MM.1S (cell line): ENCODE measurements at regions not wholly inside any gene's neighbourhood (a gene's known extent, or its start where the extent isn't known, plus 50 kb on each side); places are given as distances from the start of the nearest gene placed in this dataset.

ENCODE experiments used
- DNase-seq: peaks from one replicate; pipeline ENCODE4 v3.0.0-alpha.2; 2015
- H2AFZ ChIP-seq: fragments of 300-600 bp; sonication (generic); 2 replicates; pipeline ENCODE4 v1.6.0; 2016; ENCODE audit warnings: antibody characterized with exemption, low read length
- H3F3A ChIP-seq: fragments of 300-600 bp; sonication (generic); 2 replicates; pipeline ENCODE4 v1.6.1; 2016; ENCODE audit warnings: mild to moderate bottlenecking, antibody characterized with exemption, low read length, moderate library complexity, mixed read lengths; ENCODE audit not compliant: insufficient read depth
- H3K27ac ChIP-seq: fragments of 300-600 bp; sonication (generic); 2 replicates; pipeline ENCODE4 v1.5.1; 2016; ENCODE audit warnings: mild to moderate bottlenecking, low read length
- H3K27me3 ChIP-seq: fragments of 300-600 bp; sonication (generic); replicated peaks from 2 replicates; pipeline ENCODE4 v1.6.0; 2016; ENCODE audit warnings: low read length; ENCODE audit not compliant: insufficient read depth
- H3K36me3 ChIP-seq: fragments of 300-600 bp; sonication (generic); replicated peaks from 2 replicates; pipeline ENCODE4 v1.6.1; 2016; ENCODE audit warnings: mild to moderate bottlenecking, low read length, mixed read lengths; ENCODE audit not compliant: insufficient read depth
- H3K4me1 ChIP-seq: fragments of 300-600 bp; sonication (generic); 2 replicates; pipeline ENCODE4 v1.6.1; 2016; ENCODE audit warnings: low read length, mixed read lengths
- H3K4me2 ChIP-seq: fragments of 300-600 bp; sonication (generic); 2 replicates; pipeline ENCODE4 v1.6.0; 2016; ENCODE audit warnings: low read depth, low read length
- H3K4me3 ChIP-seq: fragments of 300-600 bp; sonication (generic); 2 replicates; pipeline ENCODE4 v1.5.1; 2016; ENCODE audit warnings: low read length, mixed read lengths
- H3K79me2 ChIP-seq: fragments of 300-600 bp; sonication (generic); 2 replicates; pipeline ENCODE4 v1.6.1; 2016; ENCODE audit warnings: mixed run types, low read length, mixed read lengths
- H3K9ac ChIP-seq: fragments of 300-600 bp; sonication (generic); 2 replicates; pipeline ENCODE4 v1.6.1; 2016; ENCODE audit warnings: low read length, mixed read lengths
- H3K9me2 ChIP-seq: fragments of 300-600 bp; sonication (generic); replicated peaks from 2 replicates; pipeline ENCODE4 v1.6.1; 2016; ENCODE audit warnings: mild to moderate bottlenecking, low read length, mixed read lengths; ENCODE audit not compliant: insufficient read depth
- H3K9me3 ChIP-seq: fragments of 300-600 bp; sonication (generic); replicated peaks from 2 replicates; pipeline ENCODE4 v1.6.1; 2016; ENCODE audit warnings: mild to moderate bottlenecking, low read length, mixed read lengths; ENCODE audit not compliant: insufficient read depth
- H4K20me1 ChIP-seq: fragments of 300-600 bp; sonication (generic); 2 replicates; pipeline ENCODE4 v1.6.1; 2016; ENCODE audit warnings: mild to moderate bottlenecking, low read length, moderate library complexity, mixed read lengths; ENCODE audit not compliant: insufficient read depth
- CTCF ChIP-seq: fragments of 300-600 bp; sonication (generic); IDR thresholded peaks from 2 replicates; pipeline ENCODE4 v1.5.1; 2016; ENCODE audit warnings: antibody characterized with exemption, low read length, mixed read lengths
- EZH2 ChIP-seq: fragments of 300-600 bp; sonication (generic); optimal IDR thresholded peaks from 2 replicates; pipeline ENCODE3; 2017; ENCODE audit warnings: low read depth, mild to moderate bottlenecking, antibody characterized with exemption, low read length, mixed read lengths
- EZH2phosphoT487 ChIP-seq: fragments of 300-600 bp; sonication (generic); IDR thresholded peaks from 2 replicates; pipeline ENCODE4 v1.6.1; 2018; ENCODE audit warnings: antibody characterized with exemption, low read length

GRCh38 chr13:103436057-103436654 is 369.9 kb upstream of the SLC10A2 start:
- no peak overlapping the region for H3K27ac ChIP-seq
- no peaks in the 10 kb centered on the region for H3K9me3 ChIP-seq
- no peaks in the 10 kb centered on the region for H4K20me1 ChIP-seq
- no peaks in the 10 kb centered on the region for H3K27me3 ChIP-seq
- H2AFZ ChIP-seq = no peak overlapping the region
- H3K4me3 ChIP-seq = no peak overlapping the region
- no peaks in the 10 kb centered on the region for H3K4me1 ChIP-seq
- TF ChIP-seq EZH2phosphoT487 = no peak
- TF ChIP-seq CTCF = no peak
- no peak for TF ChIP-seq EZH2
- no peak overlapping the region for H3K4me2 ChIP-seq
- DNase-seq = no peak
- H3K79me2 ChIP-seq = no peaks in the 10 kb centered on the region
- no peaks in the 10 kb centered on the region for H3K9me2 ChIP-seq
- no peaks in the 10 kb centered on the region for H3K36me3 ChIP-seq
- no peaks in the 10 kb centered on the region for H3F3A ChIP-seq
- no peak overlapping the region for H3K9ac ChIP-seq

GRCh38 chr13:103431856-103432255 is 365.6 kb upstream of the SLC10A2 start:
- H4K20me1 ChIP-seq = no peaks in the 10 kb centered on the region
- no peaks in the 10 kb centered on the region for H3K36me3 ChIP-seq
- no peak overlapping the region for H2AFZ ChIP-seq
- H3K27ac ChIP-seq = no peak overlapping the region
- no peaks in the 10 kb centered on the region for H3K9me3 ChIP-seq
- TF ChIP-seq CTCF (no peak), EZH2phosphoT487 (no peak), EZH2 (no peak)
- no peaks in the 10 kb centered on the region for H3K27me3 ChIP-seq
- H3K4me3 ChIP-seq = no peak overlapping the region
- H3K9me2 ChIP-seq = no peaks in the 10 kb centered on the region
- no peaks in the 10 kb centered on the region for H3K4me1 ChIP-seq
- H3K79me2 ChIP-seq = no peaks in the 10 kb centered on the region
- no peak overlapping the region for H3K9ac ChIP-seq
- no peaks in the 10 kb centered on the region for H3F3A ChIP-seq
- no peak overlapping the region for H3K4me2 ChIP-seq
- no peak for DNase-seq

- Histone ChIP-seq H3K9ac (no peak overlapping the region), H3K79me2 (no peaks in the 10 kb centered on the region), H3K4me3 (no peak overlapping the region), H3K4me2 (no peak overlapping the region), H3F3A (no peaks in the 10 kb centered on the region), H3K9me3 (no peaks in the 10 kb centered on the region), H4K20me1 (no peaks in the 10 kb centered on the region), H3K4me1 (no peaks in the 10 kb centered on the region), H3K27me3 (no peaks in the 10 kb centered on the region), H3K36me3 (no peaks in the 10 kb centered on the region), H2AFZ (no peak overlapping the region), H3K27ac (no peak overlapping the region), H3K9me2 (no peaks in the 10 kb centered on the region)
- DNase-seq = no peak
- TF ChIP-seq EZH2 = no peak
- no peak for TF ChIP-seq CTCF
Measured at GRCh38 chr13:103430368-103430767, 364.2 kb upstream of the SLC10A2 start.
